OCI-LY3 (cell line): ENCODE measurements at regions not wholly inside any gene's neighbourhood (a gene's known extent, or its start where the extent isn't known, plus 50 kb on each side); places are given as distances from the start of the nearest gene placed in this dataset.

ENCODE experiments used
- H2AFZ ChIP-seq: fragments of 200-600, 300-600 bp; shearing (Covaris generic); 2 replicates; pipeline ENCODE4 v1.6.0; 2014; ENCODE audit warnings: antibody characterized with exemption, low read depth, low read length
- H3K27ac ChIP-seq: fragments of 200-600, 300-600 bp; sonication (generic); 2 replicates; pipeline ENCODE4 v1.5.1; 2014; ENCODE audit warnings: mild to moderate bottlenecking, low read length, moderate library complexity, mixed read lengths
- H3K27me3 ChIP-seq: fragments of 200-600, 300-600 bp; sonication (generic); 2 replicates; pipeline ENCODE4 v1.6.1; 2014; ENCODE audit warnings: low read depth, low read length, mixed read lengths
- H3K36me3 ChIP-seq: fragments of 200-600, 300-600 bp; sonication (generic); replicated peaks from 2 replicates; pipeline ENCODE3; 2014; ENCODE audit warnings: low read depth, low read length, mixed read lengths
- H3K4me1 ChIP-seq: fragments of 300-600, 200-600 bp; sonication (generic); 2 replicates; pipeline ENCODE4 v1.6.1; 2014; ENCODE audit warnings: low read length, mixed read lengths
- H3K4me2 ChIP-seq: fragments of 200-600, 300-600 bp; sonication (generic); 2 replicates; pipeline ENCODE4 v1.6.1; 2014; ENCODE audit warnings: low read length, mixed read lengths
- H3K4me3 ChIP-seq: fragments of 300-600, 200-600 bp; sonication (generic); 2 replicates; pipeline ENCODE4 v1.5.1; 2014; ENCODE audit warnings: antibody characterized with exemption, mild to moderate bottlenecking, low read length, moderate library complexity
- H3K79me2 ChIP-seq: fragments of 300-600, 200-600 bp; shearing (Covaris generic); 2 replicates; pipeline ENCODE4 v1.6.1; 2014; ENCODE audit warnings: mild to moderate bottlenecking, low read length, mixed read lengths
- H3K9ac ChIP-seq: fragments of 300-600, 200-600 bp; shearing (Covaris generic); 2 replicates; pipeline ENCODE4 v1.6.0; 2014; ENCODE audit warnings: mild to moderate bottlenecking, low read length, moderate library complexity
- H3K9me3 ChIP-seq: fragments of 200-600, 300-600 bp; shearing (Covaris generic); 2 replicates; pipeline ENCODE4 v1.6.1; 2014; ENCODE audit warnings: low read length, mixed read lengths; ENCODE audit not compliant: insufficient read depth
- H4K20me1 ChIP-seq: fragments of 200-600, 300-600 bp; sonication (generic); 2 replicates; pipeline ENCODE4 v1.6.1; 2016; ENCODE audit warnings: low read length, mixed read lengths; ENCODE audit not compliant: insufficient read depth
- CTCF ChIP-seq: fragments of 200-600, 300-600 bp; sonication (generic); IDR thresholded peaks from 2 replicates; pipeline ENCODE4 v1.5.1; 2014; ENCODE audit warnings: antibody characterized with exemption, low read length, low read depth
- EZH2phosphoT487 ChIP-seq: fragments of 200-600 bp; shearing (Covaris generic); IDR thresholded peaks from 2 replicates; pipeline ENCODE4 v1.6.1; 2018; ENCODE audit warnings: antibody characterized with exemption, mixed run types, low read depth

DNA sequence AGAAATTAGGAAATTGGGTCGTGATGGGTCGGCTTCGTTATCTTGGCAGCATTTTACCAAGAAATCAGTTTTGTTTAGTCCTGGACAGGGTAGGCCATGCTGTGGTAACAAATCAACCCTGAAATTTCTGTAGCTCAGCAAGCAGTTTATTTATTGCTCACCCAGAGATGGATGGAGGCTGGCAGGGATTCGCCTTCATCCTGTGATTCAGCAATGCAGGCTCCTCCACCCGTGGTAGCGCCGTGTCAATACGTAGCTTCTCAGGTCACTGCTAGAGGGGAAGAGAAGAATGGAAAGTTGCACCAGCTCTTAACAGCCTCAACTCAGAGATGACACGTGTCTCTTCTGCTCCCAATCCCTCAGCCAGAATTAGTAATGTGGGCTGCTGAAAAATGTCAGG, 157.0 kb upstream of the SGK1 start:
- no peaks in the 10 kb centered on the region for H3K79me2 ChIP-seq
- no peak overlapping the region for H2AFZ ChIP-seq
- no peaks in the 10 kb centered on the region for H4K20me1 ChIP-seq
- H3K27me3 ChIP-seq, result no peaks in the 10 kb centered on the region
- no peak overlapping the region for H3K4me2 ChIP-seq
- H3K4me3 ChIP-seq, result no peak overlapping the region
- TF ChIP-seq CTCF (no peak), EZH2phosphoT487 (no peak)
- no peak overlapping the region for H3K9ac ChIP-seq
- H3K36me3 ChIP-seq, result no peaks in the 10 kb centered on the region
- H3K4me1 ChIP-seq, result no peaks in the 10 kb centered on the region
- no peaks in the 10 kb centered on the region for H3K9me3 ChIP-seq
- H3K27ac ChIP-seq, result no peak overlapping the region

GRCh38 chr6:134472661-134473060, 154.7 kb upstream of the SGK1 start:
- no peak overlapping the region for H3K9ac ChIP-seq
- H3K9me3 ChIP-seq, result no peaks in the 10 kb centered on the region
- H3K36me3 ChIP-seq, result no peaks in the 10 kb centered on the region
- no peaks in the 10 kb centered on the region for H3K27me3 ChIP-seq
- H3K4me3 ChIP-seq, result no peak overlapping the region
- H4K20me1 ChIP-seq, result no peaks in the 10 kb centered on the region
- H3K27ac ChIP-seq, result no peak overlapping the region
- H3K79me2 ChIP-seq, result no peaks in the 10 kb centered on the region
- H2AFZ ChIP-seq, result no peak overlapping the region
- TF ChIP-seq EZH2phosphoT487 (no peak), CTCF (no peak)
- H3K4me2 ChIP-seq, result no peak overlapping the region
- H3K4me1 ChIP-seq, result no peaks in the 10 kb centered on the region

GRCh38 chr6:134472046-134472445, 154.1 kb upstream of the SGK1 start:
- no peaks in the 10 kb centered on the region for H3K27me3 ChIP-seq
- H3K9me3 ChIP-seq, result no peaks in the 10 kb centered on the region
- H3K79me2 ChIP-seq, result no peaks in the 10 kb centered on the region
- TF ChIP-seq EZH2phosphoT487 (no peak), CTCF (no peak)
- H3K27ac ChIP-seq, result no peak overlapping the region
- no peak overlapping the region for H3K4me3 ChIP-seq
- no peak overlapping the region for H3K4me2 ChIP-seq
- no peak overlapping the region for H3K9ac ChIP-seq
- no peaks in the 10 kb centered on the region for H4K20me1 ChIP-seq
- no peak overlapping the region for H2AFZ ChIP-seq
- H3K4me1 ChIP-seq, result no peaks in the 10 kb centered on the region
- no peaks in the 10 kb centered on the region for H3K36me3 ChIP-seq

GRCh38 chr6:134470457-134470975, 152.6 kb upstream of the SGK1 start:
- H3K36me3 ChIP-seq, result no peaks in the 10 kb centered on the region
- H3K9me3 ChIP-seq, result no peaks in the 10 kb centered on the region
- no peak overlapping the region for H2AFZ ChIP-seq
- H3K9ac ChIP-seq, result no peak overlapping the region
- TF ChIP-seq CTCF (no peak), EZH2phosphoT487 (no peak)
- no peak overlapping the region for H3K4me3 ChIP-seq
- H3K27ac ChIP-seq, result no peak overlapping the region
- no peaks in the 10 kb centered on the region for H3K79me2 ChIP-seq
- H3K4me1 ChIP-seq, result no peaks in the 10 kb centered on the region
- H3K4me2 ChIP-seq, result no peak overlapping the region
- H4K20me1 ChIP-seq, result no peaks in the 10 kb centered on the region
- no peaks in the 10 kb centered on the region for H3K27me3 ChIP-seq
